ENCODE measurements at regions not wholly inside any gene's neighbourhood (a gene's known extent, or its start where the extent isn't known, plus 50 kb on each side); places are given as distances from the start of the nearest gene placed in this dataset.

- intact Hi-C loops (cut with micrococcal nuclease; ENCODE audit: unreplicated experiment) = no loop called here
- ChIA-PET CTCF (ENCODE audit: unreplicated experiment) (no interaction called here), POLR2A (no interaction called here)
- DNase-seq (ENCODE audit: low spot score) = no peak
- Histone ChIP-seq H3K36me3 (ENCODE audit: insufficient read depth, low read length) (no peaks in the 10 kb centered on the region), H3K9me2 (ENCODE audit: insufficient read depth, low read length) (no peaks in the 10 kb centered on the region), H4K20me1 (ENCODE audit: insufficient read depth, low read length) (no peaks in the 10 kb centered on the region), H3K9me3 (ENCODE audit: low read length) (no peaks in the 10 kb centered on the region), H3K4me3 (ENCODE audit: low read depth, low read length, poor library complexity, severe bottlenecking) (no peak overlapping the region), H2AFZ (ENCODE audit: low read length) (no peak overlapping the region), H3K79me2 (ENCODE audit: insufficient read depth, low read depth, low read length) (no peaks in the 10 kb centered on the region), H3K4me1 (ENCODE audit: insufficient read depth, low read length, poor library complexity, severe bottlenecking) (no peaks in the 10 kb centered on the region), H3K27ac (ENCODE audit: low read depth, low read length, poor library complexity, severe bottlenecking) (no peak overlapping the region), H3K4me2 (ENCODE audit: low read length) (no peak overlapping the region)
- BruUV-seq (replicated peaks) = no TSS peak
- TF ChIP-seq CTCF (conservative IDR thresholded peaks at IDR 0.05; ENCODE audit: low read length) (no peak), EZH2phosphoT487 (IDR thresholded peaks at IDR 0.05; ENCODE audit: borderline replicate concordance, low read depth, low read length) (no peak)
These were observed 80.4 kb upstream of the FSHB start for GRCh38 chr11:30150425-30150824.

GRCh38 chr11:30153008-30153407, 77.8 kb upstream of the FSHB start:
- Histone ChIP-seq H3K79me2 (ENCODE audit: insufficient read depth, low read depth, low read length) (no peaks in the 10 kb centered on the region), H3K4me1 (ENCODE audit: insufficient read depth, low read length, poor library complexity, severe bottlenecking) (no peaks in the 10 kb centered on the region), H3K4me3 (ENCODE audit: low read depth, low read length, poor library complexity, severe bottlenecking) (no peak overlapping the region), H3K9me2 (ENCODE audit: insufficient read depth, low read length) (no peaks in the 10 kb centered on the region), H3K9me3 (ENCODE audit: low read length) (no peaks in the 10 kb centered on the region), H3K4me2 (ENCODE audit: low read length) (no peak overlapping the region), H4K20me1 (ENCODE audit: insufficient read depth, low read length) (no peaks in the 10 kb centered on the region), H3K27ac (ENCODE audit: low read depth, low read length, poor library complexity, severe bottlenecking) (no peak overlapping the region), H2AFZ (ENCODE audit: low read length) (no peak overlapping the region), H3K36me3 (ENCODE audit: insufficient read depth, low read length) (no peaks in the 10 kb centered on the region)
- no peak for DNase-seq (ENCODE audit: low spot score)
- no peak for TF ChIP-seq EZH2phosphoT487 (IDR thresholded peaks at IDR 0.05; ENCODE audit: borderline replicate concordance, low read depth, low read length)
- no peak for TF ChIP-seq CTCF (conservative IDR thresholded peaks at IDR 0.05; ENCODE audit: low read length)
- POLR2A ChIA-PET = interaction anchor here (0.7 to 0.9 kb wide), 2 partner anchors 10 to 157 kb away, joined by 3 to 4 read pairs; no protein-coding TSS in a partner anchor
- BruUV-seq (replicated peaks) = no TSS peak
- CTCF ChIA-PET (ENCODE audit: unreplicated experiment) = no interaction called here
- intact Hi-C loops (cut with micrococcal nuclease; ENCODE audit: unreplicated experiment) = no loop called here

GRCh38 chr11:30155428-30155827, 75.4 kb upstream of the FSHB start:
- ChIA-PET POLR2A (no interaction called here), CTCF (ENCODE audit: unreplicated experiment) (no interaction called here)
- H3K79me2 ChIP-seq (ENCODE audit: insufficient read depth, low read depth, low read length) = no peaks in the 10 kb centered on the region
- BruUV-seq (replicated peaks) = no TSS peak
- no peaks in the 10 kb centered on the region for H3K4me1 ChIP-seq (ENCODE audit: insufficient read depth, low read length, poor library complexity, severe bottlenecking)
- no peak for TF ChIP-seq EZH2phosphoT487 (IDR thresholded peaks at IDR 0.05; ENCODE audit: borderline replicate concordance, low read depth, low read length)
- H2AFZ ChIP-seq (ENCODE audit: low read length) = no peak overlapping the region
- intact Hi-C loops (cut with micrococcal nuclease; ENCODE audit: unreplicated experiment) = no loop called here
- DNase-seq (ENCODE audit: low spot score) = no peak
- H4K20me1 ChIP-seq (ENCODE audit: insufficient read depth, low read length) = no peaks in the 10 kb centered on the region
- H3K4me3 ChIP-seq (ENCODE audit: low read depth, low read length, poor library complexity, severe bottlenecking) = no peak overlapping the region
- H3K4me2 ChIP-seq (ENCODE audit: low read length) = no peak overlapping the region
- H3K36me3 ChIP-seq (ENCODE audit: insufficient read depth, low read length) = no peaks in the 10 kb centered on the region
- H3K27ac ChIP-seq (ENCODE audit: low read depth, low read length, poor library complexity, severe bottlenecking) = no peak overlapping the region
- H3K9me2 ChIP-seq (ENCODE audit: insufficient read depth, low read length) = no peaks in the 10 kb centered on the region
- no peaks in the 10 kb centered on the region for H3K9me3 ChIP-seq (ENCODE audit: low read length)

Measured in OCI-LY7 (cell line).